Stimulated activated naive B cell treated with anti-CD40 and anti-IgM and Interleukin-4, amounts not matched to agents 10 μg/mL and 1 μg/mL and 100 μg/mL, for 72 hours (primary cell): ENCODE measurements at regions not wholly inside any gene's neighbourhood (a gene's known extent, or its start where the extent isn't known, plus 50 kb on each side); places are given as distances from the start of the nearest gene placed in this dataset.

Experiments used
- ATAC-seq, 2 donors: fragments of 150-1000 bp; cut with Tn5 transposase; replicated peaks; 2 replicates each; pipeline ENCODE4 v1.10.0; 2021; ENCODE audit warnings: moderate library complexity in 1 of 2
- DNase-seq: peaks from one replicate; pipeline ENCODE4 v3.0.0; 2021
- H3K27ac Mint-ChIP-seq: one replicate; pipeline ENCODE4 v1.8.0; 2022; ENCODE audit warnings: mild to moderate bottlenecking, mixed read lengths
- H3K27me3 Mint-ChIP-seq, 2 donors: one replicate each; pipeline ENCODE4 v1.8.0; 2022; ENCODE audit warnings: mixed read lengths in 2 of 2
- H3K36me3 Mint-ChIP-seq, 2 donors: one replicate each; pipeline ENCODE4 v1.8.0; 2022; ENCODE audit warnings: mixed read lengths in 2 of 2, mild to moderate bottlenecking in 1 of 2
- H3K4me1 Mint-ChIP-seq, 2 donors: one replicate each; pipeline ENCODE4 v1.8.0; 2022; ENCODE audit warnings: mixed read lengths in 2 of 2, mild to moderate bottlenecking in 1 of 2
- H3K4me3 Mint-ChIP-seq, 2 donors: one replicate each; pipeline ENCODE4 v1.8.0; 2022; ENCODE audit warnings: mild to moderate bottlenecking in 2 of 2, mixed read lengths in 2 of 2, moderate library complexity in 1 of 2
- H3K9me3 Mint-ChIP-seq, 2 donors: one replicate each; pipeline ENCODE4 v1.8.0; 2022; ENCODE audit warnings: mixed read lengths in 2 of 2, mild to moderate bottlenecking in 1 of 2

DNA sequence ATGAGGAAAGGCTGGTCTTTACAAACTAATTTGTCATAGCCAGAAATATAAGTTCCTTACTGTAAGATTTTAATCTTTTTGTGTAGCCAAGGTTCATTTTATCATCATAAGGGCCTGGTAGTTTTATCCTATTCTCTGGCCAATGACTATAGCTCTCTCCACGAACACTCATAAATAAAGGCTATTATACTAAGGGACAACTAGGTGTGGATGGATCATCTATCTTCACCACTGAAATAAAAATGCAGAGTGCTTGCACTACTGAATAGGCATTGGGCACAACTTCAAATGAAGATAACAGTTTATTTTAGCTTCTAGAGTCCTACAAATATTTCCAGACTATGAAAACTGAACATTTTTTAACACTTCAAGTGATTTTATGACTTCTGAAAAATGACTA, 698.6 kb downstream of the NOVA1 start:
- peaks cover 1 to 5% of the 10 kb centered on the region in 2 donors for H3K9me3 Mint-ChIP-seq
- no peak overlapping the region for H3K4me3 Mint-ChIP-seq
- ATAC-seq (no peak), DNase-seq (no peak)
- no peaks in the 10 kb centered on the region for H3K27me3 Mint-ChIP-seq
- H3K27ac Mint-ChIP-seq, result no peak overlapping the region
- no peaks in the 10 kb centered on the region for H3K4me1 Mint-ChIP-seq
- H3K36me3 Mint-ChIP-seq, result no peaks in the 10 kb centered on the region

DNA sequence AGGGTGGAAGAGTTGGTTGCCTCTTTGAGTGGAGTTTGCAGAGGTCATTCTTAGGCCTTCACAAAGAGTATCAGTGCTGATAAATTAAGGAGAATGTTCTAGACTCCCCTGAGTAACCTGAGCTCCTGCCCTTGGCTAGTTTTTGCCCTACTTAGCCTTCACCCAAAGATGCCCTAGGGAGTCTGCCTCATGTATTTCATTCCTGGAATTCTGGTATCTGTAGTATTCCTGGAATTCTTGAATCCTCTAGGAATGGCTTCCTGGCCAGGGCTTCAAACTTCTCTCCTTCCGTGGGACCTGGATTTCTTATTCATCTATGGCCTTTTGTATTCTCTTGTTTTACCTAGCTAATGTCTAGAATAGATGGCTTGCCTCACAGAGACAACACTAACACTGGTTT, 701.1 kb downstream of the NOVA1 start:
- H3K36me3 Mint-ChIP-seq, result no peaks in the 10 kb centered on the region
- no peak overlapping the region for H3K27ac Mint-ChIP-seq
- ATAC-seq (no peak), DNase-seq (no peak)
- H3K4me3 Mint-ChIP-seq, result no peak overlapping the region
- H3K4me1 Mint-ChIP-seq, result no peaks in the 10 kb centered on the region
- H3K9me3 Mint-ChIP-seq, result peaks cover 5% of the 10 kb centered on the region in 2 donors
- H3K27me3 Mint-ChIP-seq, result no peaks in the 10 kb centered on the region

DNA sequence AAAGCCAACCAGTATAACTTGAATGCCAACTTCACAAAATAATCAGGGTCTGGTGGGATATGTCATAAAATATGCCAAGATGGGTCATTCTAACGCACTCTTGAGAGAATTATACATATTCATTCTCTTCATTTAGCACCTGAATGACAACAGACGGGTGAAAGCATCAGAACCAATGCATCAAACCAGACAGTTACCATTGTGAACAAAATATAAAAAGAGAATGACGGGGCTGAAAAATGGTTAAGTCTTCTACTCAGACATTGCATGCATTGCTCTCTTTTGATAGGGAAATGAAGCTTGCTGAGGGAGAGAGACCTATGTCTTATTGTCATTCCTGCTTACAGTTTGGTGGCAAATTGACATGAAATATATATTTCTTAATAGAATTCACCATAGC, 702.1 kb downstream of the NOVA1 start:
- ATAC-seq (no peak), DNase-seq (no peak)
- H3K36me3 Mint-ChIP-seq, result no peaks in the 10 kb centered on the region
- no peaks in the 10 kb centered on the region for H3K4me1 Mint-ChIP-seq
- H3K27me3 Mint-ChIP-seq, result no peaks in the 10 kb centered on the region
- H3K27ac Mint-ChIP-seq, result no peak overlapping the region
- H3K4me3 Mint-ChIP-seq, result no peak overlapping the region
- H3K9me3 Mint-ChIP-seq, result peaks cover 0 to 3% of the 10 kb centered on the region in 2 donors

DNA sequence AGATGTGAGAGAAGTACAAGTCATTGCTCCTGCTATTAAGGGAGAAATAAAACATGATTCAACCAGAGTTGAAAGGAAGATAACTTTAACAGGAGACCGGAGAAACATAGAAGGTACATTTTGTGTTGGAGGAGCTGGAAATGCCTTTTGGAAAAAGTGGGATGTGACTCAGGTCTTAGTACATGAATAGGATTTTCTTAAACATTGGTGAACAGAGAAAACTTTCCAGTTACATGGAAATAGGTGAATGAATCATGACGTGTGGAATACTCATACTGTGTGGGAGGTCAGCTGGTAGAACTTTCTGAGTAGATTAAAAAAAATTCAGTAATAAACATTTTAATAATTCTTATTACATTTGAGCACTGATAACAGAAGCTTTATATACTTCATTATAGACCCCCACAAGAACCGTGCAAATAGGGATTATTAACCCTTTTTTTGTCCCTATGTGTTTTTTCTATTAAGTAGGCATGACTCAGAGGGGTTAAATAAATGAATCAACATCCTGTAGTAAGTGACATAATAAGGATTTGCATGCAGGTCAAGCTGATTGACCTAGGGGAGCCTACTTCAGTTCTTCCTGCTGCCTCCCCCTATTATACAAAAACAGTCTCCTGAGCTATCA, 710.5 kb downstream of the NOVA1 start:
- DNase-seq (no peak), ATAC-seq (no peak)
- no peaks in the 10 kb centered on the region for H3K4me1 Mint-ChIP-seq
- peaks cover 0 to 6% of the 10 kb centered on the region in 2 donors for H3K9me3 Mint-ChIP-seq
- H3K27me3 Mint-ChIP-seq, result no peaks in the 10 kb centered on the region
- no peak overlapping the region for H3K4me3 Mint-ChIP-seq
- H3K27ac Mint-ChIP-seq, result no peak overlapping the region
- H3K36me3 Mint-ChIP-seq, result no peaks in the 10 kb centered on the region

DNA sequence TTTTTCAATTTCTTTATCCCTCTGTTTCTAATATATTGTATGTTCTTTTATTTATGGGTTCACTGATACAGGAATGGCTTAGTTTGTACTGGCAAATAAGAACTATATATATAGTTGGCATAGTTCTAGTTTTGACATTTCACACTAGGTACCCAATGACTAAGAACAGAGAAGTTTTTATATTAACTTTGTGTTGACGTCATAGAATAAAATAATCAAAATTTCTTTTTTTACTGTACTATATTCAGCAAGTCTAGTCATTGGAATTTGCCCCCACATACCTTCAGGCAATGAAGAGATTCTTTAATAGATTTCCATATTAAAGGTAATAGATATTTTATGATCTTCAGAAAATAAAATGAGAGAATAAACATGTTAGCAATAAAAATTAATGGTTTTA, 713.2 kb downstream of the NOVA1 start:
- Mint-ChIP-seq H3K27ac (no peak overlapping the region), H3K4me3 (no peak overlapping the region), H3K27me3 (no peaks in the 10 kb centered on the region), H3K36me3 (no peaks in the 10 kb centered on the region), H3K4me1 (no peaks in the 10 kb centered on the region), H3K9me3 (peaks cover 0 to 2% of the 10 kb centered on the region in 2 donors)
- DNase-seq (no peak), ATAC-seq (no peak)

DNA sequence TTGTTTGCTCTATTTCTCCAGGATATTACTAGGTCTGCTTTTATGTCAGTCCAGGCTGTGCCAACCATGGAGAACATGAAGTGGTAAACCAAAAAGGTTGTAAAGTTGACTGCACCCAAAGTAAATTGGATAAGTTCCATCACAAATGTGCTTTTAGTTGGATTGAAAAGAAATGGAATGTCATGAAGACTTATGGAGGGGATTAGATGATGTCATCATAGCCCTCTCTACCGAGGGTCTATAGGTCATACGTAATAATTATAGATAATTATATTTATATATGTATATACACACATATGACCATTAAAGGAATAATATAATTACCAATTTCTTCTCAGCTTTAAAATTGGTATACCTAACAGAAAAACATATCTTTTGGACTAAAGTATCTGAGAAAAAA, 714.9 kb downstream of the NOVA1 start:
- no peak overlapping the region for H3K4me3 Mint-ChIP-seq
- DNase-seq (no peak), ATAC-seq (no peak)
- H3K27ac Mint-ChIP-seq, result no peak overlapping the region
- no peaks in the 10 kb centered on the region for H3K4me1 Mint-ChIP-seq
- no peaks in the 10 kb centered on the region for H3K27me3 Mint-ChIP-seq
- H3K36me3 Mint-ChIP-seq, result no peaks in the 10 kb centered on the region
- no peaks in the 10 kb centered on the region for H3K9me3 Mint-ChIP-seq

DNA sequence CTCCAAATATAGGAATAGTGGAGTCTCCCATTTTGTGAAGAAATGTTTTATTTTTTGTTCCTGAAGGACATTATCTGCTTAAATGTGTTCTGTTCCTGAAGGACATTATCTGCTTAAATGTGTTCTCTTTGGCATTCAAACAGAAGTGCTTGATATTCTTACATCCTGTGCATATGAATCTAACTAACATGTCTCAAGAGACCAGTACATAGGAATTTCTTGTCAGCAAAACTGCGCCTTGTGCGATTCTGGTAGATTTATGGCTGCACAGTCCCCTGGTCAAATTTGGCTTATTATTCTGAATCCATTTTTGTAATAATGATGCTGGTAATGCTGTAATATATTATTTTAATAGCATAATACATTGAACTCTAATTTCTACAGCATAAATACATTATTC, 722.4 kb downstream of the NOVA1 start:
- DNase-seq (no peak), ATAC-seq (no peak)
- no peaks in the 10 kb centered on the region for H3K4me1 Mint-ChIP-seq
- H3K9me3 Mint-ChIP-seq, result no peaks in the 10 kb centered on the region
- H3K36me3 Mint-ChIP-seq, result no peaks in the 10 kb centered on the region
- no peak overlapping the region for H3K4me3 Mint-ChIP-seq
- no peaks in the 10 kb centered on the region for H3K27me3 Mint-ChIP-seq
- no peak overlapping the region for H3K27ac Mint-ChIP-seq

DNA sequence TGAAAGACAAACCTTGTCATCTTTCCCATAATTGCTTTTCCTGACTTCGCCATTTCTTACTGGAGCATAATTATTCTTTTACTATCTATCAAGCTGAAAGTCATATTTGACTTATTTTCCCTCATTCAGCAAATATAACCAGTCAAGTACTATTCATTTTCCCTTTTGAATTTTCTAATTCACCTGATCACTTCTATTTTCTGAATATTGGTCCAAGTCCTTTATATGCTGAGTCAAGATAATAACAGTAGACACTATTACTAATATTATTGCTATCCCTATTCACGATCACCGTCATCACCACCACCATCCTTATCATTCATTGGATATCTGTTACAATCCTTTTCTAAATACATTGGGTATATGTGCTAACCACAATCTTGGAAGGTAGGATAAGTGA, 728.0 kb downstream of the NOVA1 start:
- no peak overlapping the region for H3K27ac Mint-ChIP-seq
- no peak overlapping the region for H3K4me3 Mint-ChIP-seq
- H3K27me3 Mint-ChIP-seq, result no peaks in the 10 kb centered on the region
- no peaks in the 10 kb centered on the region for H3K9me3 Mint-ChIP-seq
- no peak for DNase-seq
- no peaks in the 10 kb centered on the region for H3K4me1 Mint-ChIP-seq
- no peak for ATAC-seq
- no peaks in the 10 kb centered on the region for H3K36me3 Mint-ChIP-seq

DNA sequence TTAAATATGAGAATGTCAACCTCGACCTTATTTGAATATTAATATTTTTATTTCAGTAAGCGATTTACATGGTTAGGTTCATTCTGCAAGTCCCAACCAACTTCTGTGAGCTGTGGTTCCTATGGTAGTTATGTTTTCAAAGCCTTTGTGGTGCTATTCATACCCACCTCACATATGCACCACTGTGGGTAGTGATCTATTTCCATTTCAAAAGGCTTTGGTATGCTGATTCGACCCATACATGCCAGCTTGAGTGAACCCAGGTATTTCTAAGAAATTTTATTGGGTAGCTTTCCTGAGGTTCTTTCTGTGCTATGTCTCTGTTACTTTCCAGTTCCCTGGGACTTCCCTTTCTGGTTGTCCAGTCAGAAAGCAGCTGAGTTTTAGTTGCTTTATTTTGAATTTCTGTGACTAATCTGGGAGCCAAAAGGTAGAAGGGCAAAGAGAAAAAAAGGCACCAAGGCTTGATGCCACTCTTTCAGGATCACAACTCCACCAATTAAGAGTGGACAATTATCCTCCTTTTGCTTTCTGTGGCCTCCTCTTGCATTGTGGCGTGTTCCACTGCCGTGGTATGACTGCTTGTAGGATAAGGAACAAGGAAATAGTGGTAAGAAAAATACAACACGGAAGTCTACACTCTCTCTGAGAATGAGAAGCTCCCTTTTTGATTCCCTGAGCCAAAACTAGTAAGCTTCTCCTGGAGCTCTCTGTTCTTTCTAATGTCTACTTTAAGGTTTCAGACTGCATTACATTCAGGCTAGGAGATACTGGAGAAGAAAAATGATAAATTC, 729.1 kb downstream of the NOVA1 start:
- no peak overlapping the region for H3K4me3 Mint-ChIP-seq
- no peak for DNase-seq
- no peaks in the 10 kb centered on the region for H3K27me3 Mint-ChIP-seq
- no peak for ATAC-seq
- no peaks in the 10 kb centered on the region for H3K4me1 Mint-ChIP-seq
- H3K36me3 Mint-ChIP-seq, result no peaks in the 10 kb centered on the region
- no peaks in the 10 kb centered on the region for H3K9me3 Mint-ChIP-seq
- H3K27ac Mint-ChIP-seq, result no peak overlapping the region

DNA sequence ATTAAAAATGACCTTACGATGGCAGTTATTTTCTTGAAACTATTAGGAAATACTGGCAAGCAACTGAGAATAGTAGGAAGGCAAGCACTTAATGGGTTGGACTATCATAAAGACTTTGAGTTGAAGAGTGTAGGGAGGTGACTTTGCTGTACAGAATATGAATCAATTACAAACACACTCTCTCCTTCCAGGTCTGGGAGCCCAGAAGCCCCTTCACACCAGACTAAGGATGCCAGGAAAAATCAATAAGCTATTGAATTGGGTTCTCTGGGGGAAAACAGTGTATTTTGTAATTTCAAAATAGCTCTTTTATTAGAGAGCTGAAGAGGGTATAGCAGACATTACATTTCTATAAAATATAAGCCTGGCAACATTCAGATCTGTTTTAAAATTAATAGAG, 736.4 kb downstream of the NOVA1 start:
- no peak for ATAC-seq
- no peaks in the 10 kb centered on the region for H3K4me1 Mint-ChIP-seq

DNA sequence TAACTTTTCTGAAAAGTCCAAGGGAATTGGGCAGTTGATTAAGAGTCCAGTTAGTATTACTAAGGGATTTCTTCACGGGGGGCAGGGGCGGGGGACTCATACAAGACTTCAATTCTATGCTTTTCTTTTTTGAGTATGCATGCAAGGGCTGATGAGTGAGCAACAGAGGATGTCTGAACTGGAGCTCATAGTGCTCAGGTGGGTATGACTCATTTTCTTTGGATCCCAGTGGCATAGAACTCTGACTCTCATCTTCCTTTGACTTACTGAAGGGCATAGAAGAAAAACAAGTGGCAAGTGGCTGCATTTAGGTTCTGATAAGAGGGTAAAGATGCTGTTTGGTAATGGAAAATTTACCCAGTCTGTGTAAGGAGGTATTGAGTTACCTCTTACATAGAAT, 749.2 kb downstream of the NOVA1 start:
- no peaks in the 10 kb centered on the region for H3K27me3 Mint-ChIP-seq
- H3K4me3 Mint-ChIP-seq, result no peak overlapping the region
- no peaks in the 10 kb centered on the region for H3K36me3 Mint-ChIP-seq
- no peak overlapping the region for H3K27ac Mint-ChIP-seq
- ATAC-seq (no peak), DNase-seq (no peak)
- no peaks in the 10 kb centered on the region for H3K4me1 Mint-ChIP-seq
- peaks cover 0 to 2% of the 10 kb centered on the region in 2 donors for H3K9me3 Mint-ChIP-seq

More for the DNA sequence above, 736.4 kb downstream of the NOVA1 start:
- Mint-ChIP-seq H3K4me3 (no peak overlapping the region), H3K36me3 (no peaks in the 10 kb centered on the region), H3K27ac (no peak overlapping the region), H3K27me3 (no peaks in the 10 kb centered on the region), H3K9me3 (peaks cover 0 to 2% of the 10 kb centered on the region in 2 donors)
- no peak for DNase-seq

DNA sequence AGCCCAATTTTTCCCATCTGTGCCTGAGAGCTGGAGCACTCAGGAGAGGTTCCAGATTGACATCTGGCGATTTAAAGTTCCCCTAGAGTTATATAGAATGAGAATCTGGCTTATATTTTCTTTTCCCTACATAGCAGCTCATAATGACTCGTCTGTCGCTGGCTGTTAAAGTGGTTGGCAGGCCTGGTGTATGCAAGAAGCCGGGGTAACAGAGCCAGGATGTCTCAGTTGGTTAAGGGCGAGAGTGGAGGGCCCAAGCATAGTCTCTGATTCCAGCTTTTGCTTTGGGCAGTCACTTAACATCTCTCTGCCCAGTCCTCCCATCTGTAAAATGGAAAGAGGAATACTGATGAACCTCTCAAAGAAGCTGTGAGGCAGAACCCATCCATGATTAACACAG, 751.6 kb downstream of the NOVA1 start:
- no peaks in the 10 kb centered on the region for H3K36me3 Mint-ChIP-seq
- H3K9me3 Mint-ChIP-seq, result no peaks in the 10 kb centered on the region
- H3K4me3 Mint-ChIP-seq, result no peak overlapping the region
- no peak for DNase-seq
- H3K27me3 Mint-ChIP-seq, result no peaks in the 10 kb centered on the region
- ATAC-seq, result no peak
- no peaks in the 10 kb centered on the region for H3K4me1 Mint-ChIP-seq
- no peak overlapping the region for H3K27ac Mint-ChIP-seq

DNA sequence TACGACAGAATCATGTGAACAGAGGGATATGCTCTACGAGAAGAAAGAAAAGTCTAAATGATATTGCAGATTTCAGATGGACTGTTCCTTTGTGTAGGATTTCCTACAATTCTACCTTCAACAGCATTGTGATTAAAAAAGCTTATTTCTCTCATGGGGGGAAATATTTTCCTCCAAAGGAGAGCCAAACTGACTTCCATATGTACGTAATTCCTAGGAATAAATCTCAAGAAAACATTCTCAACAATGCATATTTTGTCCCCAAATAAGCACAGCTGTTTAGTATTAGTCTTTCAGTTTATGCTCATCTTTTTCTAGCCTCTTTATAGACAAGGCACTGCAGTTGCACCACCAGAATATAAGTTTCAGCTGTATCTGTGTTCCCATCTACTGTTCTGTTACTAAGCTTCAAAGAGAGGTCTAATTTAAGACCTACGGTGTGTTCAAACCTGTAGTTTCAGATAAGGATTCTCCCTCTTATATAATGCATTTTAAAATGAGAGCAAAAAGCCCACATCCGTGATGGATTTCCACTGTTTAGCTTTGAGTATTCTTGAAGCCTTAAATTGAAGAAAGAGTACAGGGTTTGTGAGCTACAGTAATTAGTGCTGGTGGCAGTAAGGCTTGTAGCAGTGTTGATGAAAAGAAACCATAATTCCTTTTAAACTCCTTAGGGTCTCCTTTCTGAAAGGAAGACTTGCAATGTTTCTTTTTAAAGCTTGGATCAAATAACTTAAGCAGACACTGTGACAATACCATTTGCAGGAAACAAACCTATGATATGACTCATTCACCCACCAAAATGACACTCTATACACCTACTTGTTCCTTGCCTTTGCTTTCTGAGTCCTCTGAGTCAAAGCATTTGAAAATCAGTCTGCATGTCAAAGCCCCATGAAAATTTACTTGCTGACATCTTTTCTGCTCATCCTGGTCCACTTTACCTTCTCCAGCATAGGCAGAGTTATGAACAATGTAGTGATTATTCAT, 754.1 kb downstream of the NOVA1 start:
- no peak for ATAC-seq

DNA sequence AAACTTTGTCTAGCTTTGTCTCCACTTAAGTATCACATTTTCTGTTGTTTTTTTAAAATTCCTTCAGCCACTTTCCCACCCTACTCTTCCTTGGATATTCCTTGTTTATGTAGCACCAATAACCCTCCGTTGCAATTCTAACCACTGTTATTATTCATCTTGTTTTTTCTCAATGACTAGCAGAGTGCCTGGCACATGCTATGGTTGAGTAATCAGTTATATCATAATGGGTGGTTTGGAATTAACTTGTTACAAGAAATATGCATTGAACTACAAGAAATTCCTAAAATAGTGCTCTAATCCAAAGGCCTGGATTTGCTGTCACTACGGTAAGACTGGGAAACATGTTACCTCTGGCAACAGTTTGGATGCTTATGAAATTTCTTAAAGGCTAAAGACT, 756.6 kb downstream of the NOVA1 start:
- H3K27ac Mint-ChIP-seq, result no peak overlapping the region
- no peak overlapping the region for H3K4me3 Mint-ChIP-seq
- no peaks in the 10 kb centered on the region for H3K4me1 Mint-ChIP-seq
- H3K36me3 Mint-ChIP-seq, result no peaks in the 10 kb centered on the region
- no peak for ATAC-seq
- no peaks in the 10 kb centered on the region for H3K27me3 Mint-ChIP-seq
- H3K9me3 Mint-ChIP-seq, result peaks cover 0 to 2% of the 10 kb centered on the region in 2 donors
- no peak for DNase-seq

More for the DNA sequence above, 754.1 kb downstream of the NOVA1 start:
- H3K4me1 Mint-ChIP-seq, result no peaks in the 10 kb centered on the region
- no peak overlapping the region for H3K27ac Mint-ChIP-seq
- H3K36me3 Mint-ChIP-seq, result no peaks in the 10 kb centered on the region
- DNase-seq, result no peak
- peaks cover 0 to 2% of the 10 kb centered on the region in 2 donors for H3K9me3 Mint-ChIP-seq
- no peak overlapping the region for H3K4me3 Mint-ChIP-seq
- H3K27me3 Mint-ChIP-seq, result no peaks in the 10 kb centered on the region
